PC-3 (cell line): ENCODE measurements at regions not wholly inside any gene's neighbourhood (a gene's known extent, or its start where the extent isn't known, plus 50 kb on each side); places are given as distances from the start of the nearest gene placed in this dataset.

Experiments used
- EZH2 ChIP-seq: fragments of 300-600 bp; sonication (generic); IDR thresholded peaks from one replicate; pipeline ENCODE4 v1.6.1; 2017; ENCODE audit warnings: antibody characterized with exemption, mild to moderate bottlenecking, low read length; ENCODE audit not compliant: unreplicated experiment
- EZH2phosphoT487 ChIP-seq: fragments of 300-600 bp; sonication (generic); IDR thresholded peaks from 2 replicates; pipeline ENCODE4 v1.6.1; 2018; ENCODE audit warnings: mild to moderate bottlenecking, antibody characterized with exemption, low read length, borderline replicate concordance
- TF ChIP-seq, protein P1 (sequence below): fragments of 300-600 bp; sonication (generic); conservative IDR thresholded peaks from 2 replicates; pipeline ENCODE4 v1.5.1; 2017; ENCODE audit warnings: antibody characterized with exemption, low read depth, mild to moderate bottlenecking, low read length

DNA sequence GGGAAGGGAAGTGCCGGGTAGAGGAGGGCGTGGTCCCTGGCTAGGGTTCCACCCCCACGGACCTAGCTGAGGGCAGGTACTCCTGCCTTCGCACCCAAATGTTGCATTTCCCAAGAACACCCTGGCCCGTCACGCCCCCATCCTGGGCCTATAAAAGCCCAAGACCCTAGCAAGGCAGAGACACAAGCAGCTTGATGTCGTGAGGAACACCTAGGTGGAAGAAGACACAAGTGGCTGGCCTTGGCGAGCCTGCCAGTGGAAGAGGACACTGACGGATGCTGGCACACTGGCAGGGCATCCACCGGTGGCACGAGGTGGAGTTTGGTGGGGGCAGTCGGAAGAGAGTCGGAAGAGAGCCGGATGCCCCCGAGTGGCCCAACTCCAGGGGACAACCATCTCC, 244.8 kb upstream of the CTSO start:
- TF ChIP-seq, protein P1, sequence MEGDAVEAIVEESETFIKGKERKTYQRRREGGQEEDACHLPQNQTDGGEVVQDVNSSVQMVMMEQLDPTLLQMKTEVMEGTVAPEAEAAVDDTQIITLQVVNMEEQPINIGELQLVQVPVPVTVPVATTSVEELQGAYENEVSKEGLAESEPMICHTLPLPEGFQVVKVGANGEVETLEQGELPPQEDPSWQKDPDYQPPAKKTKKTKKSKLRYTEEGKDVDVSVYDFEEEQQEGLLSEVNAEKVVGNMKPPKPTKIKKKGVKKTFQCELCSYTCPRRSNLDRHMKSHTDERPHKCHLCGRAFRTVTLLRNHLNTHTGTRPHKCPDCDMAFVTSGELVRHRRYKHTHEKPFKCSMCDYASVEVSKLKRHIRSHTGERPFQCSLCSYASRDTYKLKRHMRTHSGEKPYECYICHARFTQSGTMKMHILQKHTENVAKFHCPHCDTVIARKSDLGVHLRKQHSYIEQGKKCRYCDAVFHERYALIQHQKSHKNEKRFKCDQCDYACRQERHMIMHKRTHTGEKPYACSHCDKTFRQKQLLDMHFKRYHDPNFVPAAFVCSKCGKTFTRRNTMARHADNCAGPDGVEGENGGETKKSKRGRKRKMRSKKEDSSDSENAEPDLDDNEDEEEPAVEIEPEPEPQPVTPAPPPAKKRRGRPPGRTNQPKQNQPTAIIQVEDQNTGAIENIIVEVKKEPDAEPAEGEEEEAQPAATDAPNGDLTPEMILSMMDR, result no peak
- TF ChIP-seq EZH2, result no peak
- TF ChIP-seq EZH2phosphoT487, result no peak
